Upper lobe of left lung (tissue), 4 donors: ENCODE measurements at regions not wholly inside any gene's neighbourhood (a gene's known extent, or its start where the extent isn't known, plus 50 kb on each side); places are given as distances from the start of the nearest gene placed in this dataset.

ENCODE experiments used
- CTCF ChIP-seq, 6 experiments: fragments of 450-650 bp in 4 of 6; fragments of 200-600 bp in 2 of 6; sonication (generic) in 2 of 6; IDR thresholded peaks; one replicate each; pipeline ENCODE4 v1.5.1; 2016 to 2019; ENCODE audit warnings: antibody characterized with exemption in 6 of 6
- EP300 ChIP-seq, 4 donors: sonication (generic); formaldehyde crosslinking; IDR thresholded peaks; one replicate each; pipeline ENCODE4 v1.5.1; 2017; ENCODE audit warnings: antibody characterized with exemption in 4 of 4, control low read depth in 2 of 4

GRCh38 chr1:58310881-58311280 is 235.6 kb downstream of the OMA1 start:
- TF ChIP-seq CTCF (IDR thresholded peaks at IDR 0.05) = no peak
- TF ChIP-seq EP300 (IDR thresholded peaks at IDR 0.05) = no peak
